Activated naive CD4-positive, alpha-beta T cell treated with anti-CD3 and anti-CD28 coated beads, Interleukin-2, amount 50 U/mL, for 24 hours (primary cell): ENCODE measurements at regions not wholly inside any gene's neighbourhood (a gene's known extent, or its start where the extent isn't known, plus 50 kb on each side); places are given as distances from the start of the nearest gene placed in this dataset.

Source experiments
- H3K27ac Mint-ChIP-seq: one replicate; pipeline ENCODE4 v1.8.0; 2021; ENCODE audit warnings: mild to moderate bottlenecking, mixed read lengths
- H3K27me3 Mint-ChIP-seq: one replicate; pipeline ENCODE4 v1.8.0; 2021; ENCODE audit warnings: mixed read lengths
- H3K36me3 Mint-ChIP-seq: one replicate; pipeline ENCODE4 v1.8.0; 2021; ENCODE audit warnings: mixed read lengths
- H3K4me1 Mint-ChIP-seq: one replicate; pipeline ENCODE4 v1.8.0; 2021; ENCODE audit warnings: mixed read lengths
- H3K4me3 Mint-ChIP-seq: one replicate; pipeline ENCODE4 v1.8.0; 2021; ENCODE audit warnings: mild to moderate bottlenecking, mixed read lengths
- H3K9me3 Mint-ChIP-seq: one replicate; pipeline ENCODE4 v1.8.0; 2021; ENCODE audit warnings: mixed read lengths

GRCh38 chrX:22325096-22325495 lies 52.4 kb downstream of the CBLL2 start:
- Mint-ChIP-seq H3K27ac (no peak overlapping the region), H3K9me3 (no peaks in the 10 kb centered on the region), H3K27me3 (no peaks in the 10 kb centered on the region), H3K36me3 (no peaks in the 10 kb centered on the region), H3K4me3 (no peak overlapping the region), H3K4me1 (no peaks in the 10 kb centered on the region)

GRCh38 chrX:22329783-22330182 lies 57.1 kb downstream of the CBLL2 start:
- H3K27ac Mint-ChIP-seq, result no peak overlapping the region
- H3K4me3 Mint-ChIP-seq, result no peak overlapping the region
- no peaks in the 10 kb centered on the region for H3K36me3 Mint-ChIP-seq
- no peaks in the 10 kb centered on the region for H3K9me3 Mint-ChIP-seq
- no peaks in the 10 kb centered on the region for H3K27me3 Mint-ChIP-seq
- no peaks in the 10 kb centered on the region for H3K4me1 Mint-ChIP-seq

- no peak overlapping the region for H3K4me3 Mint-ChIP-seq
- H3K4me1 Mint-ChIP-seq, result no peaks in the 10 kb centered on the region
- no peaks in the 10 kb centered on the region for H3K36me3 Mint-ChIP-seq
- no peak overlapping the region for H3K27ac Mint-ChIP-seq
- no peaks in the 10 kb centered on the region for H3K9me3 Mint-ChIP-seq
- H3K27me3 Mint-ChIP-seq, result no peaks in the 10 kb centered on the region
Measured at GRCh38 chrX:22338740-22339139, 66.0 kb downstream of the CBLL2 start.

- Mint-ChIP-seq H3K27me3 (no peaks in the 10 kb centered on the region), H3K9me3 (no peaks in the 10 kb centered on the region), H3K36me3 (no peaks in the 10 kb centered on the region), H3K27ac (no peak overlapping the region), H3K4me3 (no peak overlapping the region), H3K4me1 (no peaks in the 10 kb centered on the region)
Measured at GRCh38 chrX:22339459-22339858, 66.7 kb downstream of the CBLL2 start.

GRCh38 chrX:22340022-22340616 lies 67.4 kb downstream of the CBLL2 start:
- H3K4me3 Mint-ChIP-seq, result no peak overlapping the region
- no peaks in the 10 kb centered on the region for H3K4me1 Mint-ChIP-seq
- H3K9me3 Mint-ChIP-seq, result no peaks in the 10 kb centered on the region
- H3K27ac Mint-ChIP-seq, result no peak overlapping the region
- no peaks in the 10 kb centered on the region for H3K36me3 Mint-ChIP-seq
- H3K27me3 Mint-ChIP-seq, result no peaks in the 10 kb centered on the region

GRCh38 chrX:22343192-22343591 lies 70.5 kb downstream of the CBLL2 start:
- no peaks in the 10 kb centered on the region for H3K4me1 Mint-ChIP-seq
- H3K36me3 Mint-ChIP-seq, result no peaks in the 10 kb centered on the region
- H3K4me3 Mint-ChIP-seq, result no peak overlapping the region
- no peaks in the 10 kb centered on the region for H3K27me3 Mint-ChIP-seq
- H3K27ac Mint-ChIP-seq, result no peak overlapping the region
- no peaks in the 10 kb centered on the region for H3K9me3 Mint-ChIP-seq

GRCh38 chrX:22345884-22346283 lies 73.2 kb downstream of the CBLL2 start:
- H3K4me3 Mint-ChIP-seq, result no peak overlapping the region
- H3K9me3 Mint-ChIP-seq, result no peaks in the 10 kb centered on the region
- H3K36me3 Mint-ChIP-seq, result no peaks in the 10 kb centered on the region
- H3K27me3 Mint-ChIP-seq, result no peaks in the 10 kb centered on the region
- H3K27ac Mint-ChIP-seq, result no peak overlapping the region
- H3K4me1 Mint-ChIP-seq, result no peaks in the 10 kb centered on the region

- Mint-ChIP-seq H3K36me3 (no peaks in the 10 kb centered on the region), H3K27me3 (no peaks in the 10 kb centered on the region), H3K9me3 (no peaks in the 10 kb centered on the region), H3K4me1 (no peaks in the 10 kb centered on the region), H3K4me3 (no peak overlapping the region), H3K27ac (no peak overlapping the region)
Measured at GRCh38 chrX:22347491-22347890, 74.8 kb downstream of the CBLL2 start.

GRCh38 chrX:22349116-22349515 lies 76.4 kb downstream of the CBLL2 start:
- Mint-ChIP-seq H3K36me3 (no peaks in the 10 kb centered on the region), H3K27me3 (no peaks in the 10 kb centered on the region), H3K9me3 (no peaks in the 10 kb centered on the region), H3K4me3 (no peak overlapping the region), H3K4me1 (no peaks in the 10 kb centered on the region), H3K27ac (no peak overlapping the region)

GRCh38 chrX:22351076-22351475 lies 78.4 kb downstream of the CBLL2 start:
- Mint-ChIP-seq H3K36me3 (no peaks in the 10 kb centered on the region), H3K4me1 (no peaks in the 10 kb centered on the region), H3K27me3 (no peaks in the 10 kb centered on the region), H3K27ac (no peak overlapping the region), H3K9me3 (no peaks in the 10 kb centered on the region), H3K4me3 (no peak overlapping the region)

GRCh38 chrX:22351966-22352365 lies 79.3 kb downstream of the CBLL2 start:
- H3K9me3 Mint-ChIP-seq, result no peaks in the 10 kb centered on the region
- no peaks in the 10 kb centered on the region for H3K36me3 Mint-ChIP-seq
- H3K4me3 Mint-ChIP-seq, result no peak overlapping the region
- no peak overlapping the region for H3K27ac Mint-ChIP-seq
- H3K27me3 Mint-ChIP-seq, result no peaks in the 10 kb centered on the region
- no peaks in the 10 kb centered on the region for H3K4me1 Mint-ChIP-seq

GRCh38 chrX:22357621-22358020 lies 84.9 kb downstream of the CBLL2 start:
- no peak overlapping the region for H3K27ac Mint-ChIP-seq
- H3K9me3 Mint-ChIP-seq, result no peaks in the 10 kb centered on the region
- no peaks in the 10 kb centered on the region for H3K36me3 Mint-ChIP-seq
- no peaks in the 10 kb centered on the region for H3K4me1 Mint-ChIP-seq
- no peak overlapping the region for H3K4me3 Mint-ChIP-seq
- H3K27me3 Mint-ChIP-seq, result no peaks in the 10 kb centered on the region

GRCh38 chrX:22360129-22360528 lies 87.4 kb downstream of the CBLL2 start:
- Mint-ChIP-seq H3K9me3 (no peaks in the 10 kb centered on the region), H3K4me1 (no peaks in the 10 kb centered on the region), H3K4me3 (no peak overlapping the region), H3K27me3 (no peaks in the 10 kb centered on the region), H3K36me3 (no peaks in the 10 kb centered on the region), H3K27ac (no peak overlapping the region)

- Mint-ChIP-seq H3K4me3 (no peak overlapping the region), H3K9me3 (no peaks in the 10 kb centered on the region), H3K36me3 (no peaks in the 10 kb centered on the region), H3K27me3 (no peaks in the 10 kb centered on the region), H3K4me1 (no peaks in the 10 kb centered on the region), H3K27ac (no peak overlapping the region)
Measured at GRCh38 chrX:22365460-22365859, 92.7 kb downstream of the CBLL2 start.

- Mint-ChIP-seq H3K27ac (no peak overlapping the region), H3K9me3 (no peaks in the 10 kb centered on the region), H3K27me3 (no peaks in the 10 kb centered on the region), H3K4me1 (no peaks in the 10 kb centered on the region), H3K4me3 (no peak overlapping the region), H3K36me3 (no peaks in the 10 kb centered on the region)
Measured at GRCh38 chrX:22366166-22366702, 93.5 kb downstream of the CBLL2 start.

GRCh38 chrX:22366906-22367305 lies 94.2 kb downstream of the CBLL2 start:
- H3K4me1 Mint-ChIP-seq, result no peaks in the 10 kb centered on the region
- H3K27ac Mint-ChIP-seq, result no peak overlapping the region
- no peaks in the 10 kb centered on the region for H3K9me3 Mint-ChIP-seq
- no peaks in the 10 kb centered on the region for H3K36me3 Mint-ChIP-seq
- H3K27me3 Mint-ChIP-seq, result no peaks in the 10 kb centered on the region
- H3K4me3 Mint-ChIP-seq, result no peak overlapping the region

- Mint-ChIP-seq H3K36me3 (no peaks in the 10 kb centered on the region), H3K4me1 (no peaks in the 10 kb centered on the region), H3K4me3 (no peak overlapping the region), H3K27ac (no peak overlapping the region), H3K27me3 (no peaks in the 10 kb centered on the region), H3K9me3 (no peaks in the 10 kb centered on the region)
Measured at GRCh38 chrX:22373094-22373493, 100.4 kb downstream of the CBLL2 start.
